GM03348 (cell line): ENCODE measurements at regions not wholly inside any gene's neighbourhood (a gene's known extent, or its start where the extent isn't known, plus 50 kb on each side); places are given as distances from the start of the nearest gene placed in this dataset.
"Not testable (repeated sequence)": the region's sequence is repeated elsewhere in the genome, so short reads cannot be mapped to it uniquely, and the experiment has no call there.

Source experiments
- DNase-seq: peaks from one replicate; pipeline ENCODE4 v3.0.0; 2012; ENCODE audit warnings: low spot score

DNA sequence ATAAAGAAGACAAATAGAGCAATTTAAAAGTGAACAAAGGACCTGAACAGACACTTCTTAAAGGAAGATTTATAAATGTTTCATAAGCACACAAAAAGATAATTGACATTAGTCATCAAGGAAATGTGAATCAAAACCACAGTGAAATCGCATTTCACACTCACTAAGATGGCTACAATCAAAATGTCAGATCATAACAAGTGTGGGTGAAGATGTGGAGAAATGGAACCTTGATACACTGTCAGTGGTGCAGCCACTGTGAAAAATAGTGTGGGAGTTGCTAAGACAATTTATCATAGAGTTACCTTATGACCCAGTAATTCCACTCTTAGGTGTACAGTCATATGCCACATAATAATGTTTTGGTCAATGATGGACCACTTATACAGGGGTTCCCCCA, 54.5 kb upstream of the HTR4 start:
- DNase-seq = no peak

DNA sequence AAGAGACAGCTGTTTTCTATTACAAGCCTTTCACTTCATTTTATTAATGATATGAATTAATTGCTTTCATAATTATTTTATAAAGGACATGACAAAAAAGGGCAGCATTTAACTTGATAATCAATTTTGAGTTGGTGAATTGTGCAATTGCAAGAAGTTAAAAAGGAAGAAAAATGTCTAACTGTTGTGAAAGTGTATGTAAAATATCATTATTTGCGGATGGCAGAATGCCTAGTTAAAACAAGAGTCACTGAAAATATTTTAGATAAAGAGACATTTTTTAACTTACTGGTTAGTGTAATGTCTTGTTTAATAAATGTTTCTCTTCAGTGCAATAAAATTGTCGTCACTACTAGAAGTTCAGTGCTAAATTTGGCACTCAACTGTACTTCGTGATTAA, 57.6 kb upstream of the HTR4 start:
- DNase-seq = no peak

DNA sequence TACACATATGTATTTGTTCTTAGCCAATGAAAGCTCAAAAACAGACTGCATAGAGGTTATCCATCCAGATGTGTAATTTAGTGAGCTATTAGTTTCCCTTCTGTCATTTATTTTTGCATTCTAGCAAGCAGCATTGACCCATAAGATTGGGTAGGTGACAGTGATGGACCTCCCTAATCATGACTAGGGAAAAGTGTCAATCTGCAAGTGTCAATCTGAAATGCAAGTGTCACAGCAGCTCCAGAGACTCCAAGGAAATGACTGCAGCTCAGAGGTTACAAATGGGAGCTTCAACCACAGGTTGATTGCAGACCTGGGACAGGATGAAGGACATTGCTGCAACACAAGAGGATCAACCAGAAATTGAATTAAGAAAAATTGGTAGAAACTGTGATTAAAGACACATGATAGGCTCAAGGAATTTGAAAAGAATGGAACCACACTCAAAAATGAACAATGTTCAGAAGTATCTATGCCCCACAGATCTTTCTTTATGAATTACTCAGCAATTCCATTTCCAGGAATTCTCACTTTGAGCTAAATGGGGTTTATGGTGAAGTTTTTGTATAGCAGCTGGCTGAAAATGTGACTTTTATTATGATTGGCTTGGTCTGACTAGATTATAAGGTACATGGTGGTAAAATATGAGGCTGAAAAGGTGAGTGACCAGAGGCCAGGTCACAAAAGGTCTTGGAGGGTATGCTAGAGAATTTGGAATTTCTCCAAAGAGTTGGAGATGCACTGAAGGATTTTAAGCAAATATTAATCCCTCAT, 59.6 kb upstream of the HTR4 start:
- DNase-seq = no peak

DNA sequence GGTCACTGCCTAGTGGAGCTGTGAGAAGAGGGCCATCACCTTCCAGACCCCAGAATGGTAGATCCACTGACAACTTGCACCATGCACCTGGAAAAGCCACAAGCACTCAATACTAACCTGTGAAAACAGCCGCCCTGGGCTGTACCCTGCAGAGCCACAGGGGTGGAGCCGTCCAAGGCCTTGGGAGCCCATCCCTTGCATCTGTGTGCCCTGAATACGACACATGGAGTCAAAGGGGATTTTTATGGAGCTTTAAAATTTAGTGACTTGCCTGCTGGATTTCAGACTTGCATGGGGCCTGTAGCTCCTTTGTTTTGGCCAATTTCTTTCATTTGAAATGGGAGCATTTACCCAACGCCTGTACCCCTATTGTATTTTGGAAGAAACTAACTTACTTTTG, 62.4 kb upstream of the HTR4 start:
- no peak for DNase-seq

DNA sequence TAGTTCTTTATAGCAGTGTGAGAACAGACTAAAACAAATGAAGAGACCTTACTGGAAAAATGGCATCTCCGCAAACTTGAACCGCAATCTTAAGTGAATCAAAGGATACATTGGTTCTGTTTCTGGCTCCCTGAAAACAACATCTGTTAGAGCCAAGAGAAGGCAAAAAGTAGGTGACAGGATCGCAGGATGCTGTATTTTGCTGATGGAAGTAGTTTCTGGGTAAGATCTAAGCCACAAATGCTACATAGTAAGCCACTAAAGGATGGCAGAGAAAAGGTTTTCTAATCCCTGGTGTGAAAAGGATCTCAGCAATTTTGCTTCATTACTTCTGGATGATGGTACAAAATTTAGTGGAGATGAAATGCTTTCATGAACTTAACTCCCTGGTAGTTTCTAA, 63.3 kb upstream of the HTR4 start:
- DNase-seq = no peak

DNA sequence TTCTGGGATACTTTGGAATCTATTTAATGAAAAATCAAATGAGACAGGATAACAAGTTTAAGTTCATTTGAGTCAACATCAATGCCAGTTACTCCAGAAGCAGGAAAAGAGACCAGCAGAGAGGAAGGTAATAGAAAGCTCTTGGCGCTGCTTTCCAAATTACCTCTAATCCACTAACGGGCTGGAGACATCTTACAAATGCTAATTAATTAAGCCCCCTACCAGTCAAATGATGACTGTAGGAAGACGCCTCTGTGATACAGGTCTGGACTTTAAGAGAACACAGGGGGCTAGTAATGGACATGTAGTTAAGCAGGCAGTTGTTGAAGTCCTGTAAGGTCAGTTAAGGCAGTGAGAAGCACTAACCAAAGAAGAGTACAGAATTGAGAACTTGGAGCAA, 65.3 kb upstream of the HTR4 start:
- DNase-seq = no peak

DNA sequence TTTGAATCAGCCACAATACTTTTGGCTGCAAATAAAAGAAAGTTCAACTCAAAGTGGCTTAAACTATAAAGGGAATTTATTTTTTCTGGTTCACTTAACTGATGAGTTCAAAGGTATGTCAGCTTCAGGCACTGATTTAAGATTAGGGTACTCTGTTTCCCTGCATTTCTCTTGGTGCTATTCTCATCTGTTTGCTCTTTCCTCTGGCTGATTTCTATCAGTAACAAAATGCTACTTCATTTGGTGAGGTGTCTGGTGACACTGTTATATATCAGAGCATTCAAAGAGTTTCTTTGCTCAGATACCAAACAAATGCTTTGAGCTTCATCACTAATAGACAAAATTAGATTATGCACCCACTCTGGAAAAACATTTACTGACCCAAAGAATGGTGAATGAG, 65.9 kb upstream of the HTR4 start:
- DNase-seq = no peak

DNA sequence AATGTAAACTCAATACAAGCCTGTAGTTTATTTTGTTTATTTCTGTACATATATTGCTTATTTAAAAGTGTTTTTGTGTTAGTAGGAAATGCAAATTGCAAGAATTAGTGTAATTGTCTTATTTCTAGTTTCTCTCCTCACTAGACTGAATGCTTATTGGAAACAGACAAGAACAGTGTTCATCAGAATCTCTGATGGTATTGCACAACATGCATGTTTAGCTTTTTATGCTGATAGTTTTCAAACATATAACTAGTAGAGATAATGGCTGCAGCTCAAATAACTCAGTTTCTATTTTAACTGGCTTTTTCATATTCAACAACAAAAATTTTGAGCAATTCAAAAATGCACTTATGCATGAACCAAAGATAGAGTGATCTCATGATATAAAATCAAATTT, 68.8 kb upstream of the HTR4 start:
- DNase-seq = no peak

DNA sequence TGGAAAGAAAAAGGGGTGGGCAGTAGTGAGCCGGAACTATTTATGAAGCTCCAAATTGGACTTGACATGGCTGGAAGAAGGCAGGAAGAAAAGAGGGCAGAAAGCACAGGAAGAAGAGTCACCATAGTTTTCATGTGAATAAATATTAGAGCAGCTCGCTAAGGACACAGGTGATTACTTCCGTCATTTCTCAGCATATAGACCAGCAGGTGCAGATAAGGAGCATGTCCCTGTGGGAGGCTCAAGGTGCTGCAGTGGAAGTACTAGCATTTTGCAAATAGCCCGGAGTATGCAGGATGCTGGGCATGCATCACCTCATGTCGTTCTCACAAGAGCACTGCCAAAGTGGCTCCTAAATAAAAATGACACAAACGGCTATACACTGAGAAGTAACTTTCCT, 71.3 kb upstream of the HTR4 start:
- no peak for DNase-seq

DNA sequence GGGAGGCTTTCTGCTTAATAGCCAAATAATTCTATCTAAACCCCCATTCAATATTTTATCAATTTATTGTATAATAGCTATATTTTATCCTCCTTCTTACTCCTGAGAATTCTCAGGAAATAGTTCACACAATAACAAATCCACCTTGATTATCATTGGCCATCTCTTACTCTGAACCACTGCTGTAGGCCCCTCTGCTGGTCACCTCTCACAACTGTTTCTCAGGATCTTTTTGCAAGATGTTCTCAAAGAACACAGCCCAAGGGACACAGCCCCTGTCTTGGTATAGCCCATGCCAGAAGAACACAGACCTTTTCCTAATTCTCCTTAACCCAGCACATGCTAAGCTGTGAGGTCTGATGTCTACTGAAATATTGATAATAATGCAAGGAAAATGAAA, 74.9 kb upstream of the HTR4 start:
- no peak for DNase-seq

DNA sequence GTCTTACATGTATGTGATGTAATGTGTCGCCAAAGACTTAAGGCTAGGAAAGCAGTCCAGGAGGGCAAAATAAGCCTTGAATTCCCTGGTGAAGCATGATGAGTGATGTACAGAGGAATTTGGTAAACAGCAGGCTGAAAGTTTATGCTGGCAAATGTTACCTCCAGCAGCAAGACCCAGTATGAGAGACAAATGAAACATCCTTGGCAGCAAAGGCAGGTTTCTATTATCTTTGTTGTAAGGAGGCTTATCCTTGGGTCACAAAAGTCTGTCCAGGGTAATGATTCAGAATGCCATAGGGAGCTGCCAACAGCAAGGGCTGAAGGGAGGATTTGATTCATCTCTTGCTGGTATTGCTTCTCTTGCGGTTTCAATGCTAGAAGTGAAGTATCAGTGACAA, 75.9 kb upstream of the HTR4 start:
- peak; percentile 13 for DNase-seq

DNA sequence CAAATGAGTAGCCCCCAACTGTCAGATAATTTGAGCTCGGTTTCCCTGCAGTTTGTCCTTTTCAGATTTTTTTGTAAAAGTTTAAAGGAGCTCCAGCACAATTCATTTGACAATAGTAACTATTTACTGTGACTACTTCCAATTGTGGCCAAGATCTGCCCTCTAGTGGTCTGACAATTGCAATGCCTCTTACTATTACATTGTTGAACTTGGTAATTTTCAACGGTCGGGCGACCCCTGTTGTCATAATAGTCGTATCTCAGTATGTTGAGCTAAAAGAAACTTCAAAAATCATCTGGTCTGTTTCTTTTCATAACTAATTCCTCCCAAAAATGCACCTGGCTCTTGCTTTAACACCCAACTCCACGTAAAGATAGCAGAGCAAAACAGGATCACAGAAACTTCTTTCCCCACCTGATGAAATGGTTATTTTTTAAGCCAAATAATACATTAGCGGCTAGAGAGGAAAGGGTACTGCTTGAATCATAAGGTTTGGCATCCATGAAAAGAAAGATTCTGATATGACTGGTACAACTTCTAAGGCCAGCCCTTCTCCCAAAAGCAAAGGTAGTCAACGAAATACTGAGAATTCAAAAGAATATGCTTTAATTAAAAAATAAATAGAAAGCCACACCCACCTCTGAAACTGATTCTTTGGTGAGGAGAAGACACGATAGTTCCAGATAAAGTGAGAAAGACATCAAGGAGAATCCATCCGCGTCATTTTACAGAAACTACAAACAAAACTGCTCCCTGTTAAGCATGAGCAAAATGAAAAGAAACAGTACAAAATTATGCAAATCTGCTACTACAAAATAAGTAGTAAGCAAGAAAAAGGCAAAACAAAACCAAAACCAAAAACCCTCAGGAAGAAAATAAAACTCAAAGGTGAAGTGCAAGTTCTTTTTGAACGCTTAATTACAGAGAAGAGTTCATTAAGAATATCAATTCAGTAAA, 76.9 kb upstream of the HTR4 start:
- peak; percentile 65 for DNase-seq

DNA sequence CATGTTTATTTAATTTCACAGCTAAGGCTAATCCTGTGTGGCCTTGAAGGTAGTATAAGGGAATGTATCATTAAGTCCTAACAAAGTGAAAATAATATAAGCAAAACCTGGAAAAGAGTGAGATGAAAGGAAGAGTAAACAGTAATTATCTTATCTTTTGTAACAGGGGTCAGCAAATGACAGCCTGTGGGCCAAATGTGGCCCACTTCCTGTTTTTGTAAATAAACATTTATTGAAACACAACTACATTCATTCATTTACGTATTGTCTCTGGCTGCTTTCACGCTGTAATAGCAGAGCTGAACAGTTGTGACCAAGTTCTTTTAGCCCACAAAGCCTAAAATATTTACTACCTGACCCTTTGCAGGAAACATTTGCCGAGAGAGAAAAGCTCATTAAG, 78.4 kb upstream of the HTR4 start:
- no peak for DNase-seq

DNA sequence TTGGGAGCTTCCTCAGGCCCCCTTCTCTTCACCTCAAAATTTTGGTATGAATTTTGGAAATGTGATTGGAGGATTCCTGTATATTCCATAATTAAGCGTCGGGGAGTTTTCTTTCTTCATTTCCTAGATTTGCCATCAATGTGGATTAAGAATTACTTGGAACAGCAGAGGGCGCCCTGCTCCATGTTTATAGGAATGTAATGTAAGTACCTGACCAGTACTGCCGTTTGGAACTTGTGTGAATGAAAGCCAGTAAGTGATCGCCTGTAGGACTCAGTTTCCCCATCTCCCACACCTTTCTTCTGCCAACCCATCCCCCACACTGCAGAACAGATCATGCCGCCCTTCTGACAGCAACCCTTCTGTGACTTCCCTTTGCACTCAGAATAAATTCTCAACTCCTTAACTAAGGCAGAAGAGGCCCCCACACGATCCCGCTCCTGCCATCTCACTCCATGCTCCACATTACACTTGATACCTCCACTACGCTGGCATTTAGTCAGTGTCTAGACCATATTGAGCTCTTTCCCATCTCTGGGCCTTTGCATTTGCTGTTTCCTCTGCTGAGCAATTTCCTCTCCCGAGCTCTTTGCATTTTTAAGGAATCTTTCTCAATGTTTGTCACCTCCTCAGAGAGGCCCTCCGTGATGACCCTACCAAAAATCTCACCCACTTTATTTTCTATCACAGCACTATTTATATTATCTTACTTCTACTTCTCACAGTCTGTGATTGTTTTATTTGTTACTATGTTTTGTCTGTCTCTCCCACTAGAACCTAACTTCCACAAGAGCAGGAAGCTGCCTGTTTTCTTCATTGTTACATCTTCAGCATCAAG, 79.5 kb upstream of the HTR4 start:
- peak; percentile 35 for DNase-seq

DNA sequence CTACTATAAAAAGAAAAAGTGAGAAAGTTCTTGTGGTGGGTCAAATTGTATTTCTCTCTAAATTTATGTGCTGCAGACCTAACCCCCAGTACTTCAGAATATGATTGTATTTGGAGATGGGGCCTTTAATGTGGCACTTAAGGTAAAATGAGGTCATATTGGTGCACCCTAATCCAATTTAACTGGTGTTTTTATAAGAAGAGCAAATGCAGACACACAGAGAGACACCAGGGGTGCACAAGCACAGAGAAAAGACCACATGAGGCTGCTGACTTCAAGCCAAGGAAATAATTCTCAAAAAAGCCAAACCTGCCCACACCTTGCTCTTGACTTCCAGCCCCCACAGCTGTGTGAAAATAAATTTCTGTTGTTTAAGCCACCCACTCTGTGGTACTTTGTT, 80.2 kb upstream of the HTR4 start:
- no peak for DNase-seq

DNA sequence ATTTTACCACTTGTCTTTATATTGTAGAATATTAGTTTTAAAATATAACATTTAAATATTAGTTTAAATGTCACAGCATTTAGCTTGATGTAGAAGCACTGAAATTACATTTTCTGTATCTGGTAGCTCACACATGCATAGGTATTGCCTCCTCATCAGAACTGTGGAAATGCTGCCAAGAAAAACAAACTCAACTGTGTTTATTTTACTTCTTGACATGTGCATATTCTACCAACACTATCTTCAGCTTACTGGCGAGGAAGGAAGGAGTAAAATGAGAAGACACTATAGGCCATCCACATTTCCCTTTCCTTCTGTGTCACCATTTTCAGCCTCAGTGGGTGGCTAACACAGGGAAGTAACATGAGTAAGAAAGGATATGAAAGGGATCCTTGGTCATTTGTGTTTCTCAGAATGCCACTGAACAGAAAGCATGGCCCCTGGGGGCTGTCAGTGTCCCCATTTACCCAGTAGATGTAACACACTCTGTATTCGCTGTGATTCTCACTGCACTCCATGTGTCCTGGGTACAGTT, 81.0 kb upstream of the HTR4 start:
- DNase-seq = no peak

DNA sequence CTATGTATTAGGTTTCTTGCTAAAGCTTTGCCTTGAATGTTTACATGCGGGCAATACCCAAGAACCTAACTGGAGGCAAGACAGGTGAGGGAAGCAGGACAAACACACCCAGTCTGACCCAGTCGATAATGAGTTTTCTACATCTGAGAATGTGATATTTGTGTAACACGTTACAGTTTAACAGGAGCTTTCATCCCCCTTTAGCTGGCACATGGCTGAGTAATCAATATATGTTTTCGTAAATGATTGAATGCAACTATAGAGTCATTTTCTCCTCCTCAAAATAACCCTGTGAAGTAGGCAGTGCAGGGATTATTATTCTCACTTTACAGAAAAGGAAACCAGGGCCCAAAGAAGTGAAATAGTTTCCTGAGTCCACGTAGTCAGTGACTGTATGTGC, 84.7 kb upstream of the HTR4 start:
- no peak for DNase-seq

DNA sequence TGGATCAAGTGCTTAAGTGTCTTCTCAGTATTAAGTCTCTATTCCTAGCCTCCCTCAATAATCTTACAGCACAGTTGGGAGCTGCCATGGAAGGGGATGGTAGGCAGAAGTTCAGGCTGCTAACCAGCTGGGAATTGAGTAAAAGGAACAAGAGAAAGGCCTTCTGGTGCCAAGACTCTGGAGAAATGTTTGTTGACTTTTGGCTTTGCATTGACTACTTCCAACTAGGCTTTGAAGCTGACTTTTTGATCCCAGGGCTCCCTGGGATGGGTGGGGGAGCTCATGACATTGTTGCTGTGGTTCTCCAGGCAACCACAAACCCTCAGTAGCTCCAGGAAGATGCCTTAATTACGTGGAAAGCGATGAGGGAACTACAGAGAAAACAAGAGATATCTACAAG, 85.2 kb upstream of the HTR4 start:
- no peak for DNase-seq

DNA sequence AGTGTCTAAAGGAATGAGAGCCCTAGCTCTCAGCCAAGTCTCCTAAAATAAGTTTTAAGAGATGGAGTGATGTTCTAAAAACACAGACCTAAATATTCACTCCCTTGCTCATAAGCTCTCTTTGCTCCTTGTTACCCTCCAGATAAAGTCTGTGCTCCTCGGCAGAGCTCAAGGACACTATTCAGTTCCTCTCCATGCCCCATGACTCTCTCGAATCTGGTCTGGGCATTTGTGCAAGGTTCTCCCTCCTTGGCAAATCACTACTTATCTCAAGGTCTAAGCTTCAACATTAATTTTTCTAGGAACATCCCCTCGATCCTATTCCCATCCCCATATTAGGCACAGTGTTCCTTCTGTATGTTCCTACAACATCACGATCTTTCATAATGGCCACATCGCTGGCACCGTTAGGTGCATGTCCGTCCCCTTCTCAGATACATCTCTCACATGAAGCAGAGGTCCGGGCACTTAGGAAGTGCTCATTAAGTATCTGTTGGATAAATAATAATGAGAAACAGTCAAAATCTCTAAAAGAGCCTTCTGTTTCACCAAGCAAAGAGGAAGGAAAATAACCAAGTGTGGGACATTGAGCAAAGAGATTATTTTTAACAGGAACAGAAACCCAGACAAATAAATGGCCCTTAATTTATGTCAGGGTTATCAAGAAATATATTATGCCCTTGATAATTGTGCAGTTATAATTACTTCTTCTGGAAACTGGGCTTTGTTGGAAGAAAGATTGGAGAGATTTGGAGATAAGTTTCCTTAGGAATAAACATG, 85.9 kb upstream of the HTR4 start:
- no peak for DNase-seq

DNA sequence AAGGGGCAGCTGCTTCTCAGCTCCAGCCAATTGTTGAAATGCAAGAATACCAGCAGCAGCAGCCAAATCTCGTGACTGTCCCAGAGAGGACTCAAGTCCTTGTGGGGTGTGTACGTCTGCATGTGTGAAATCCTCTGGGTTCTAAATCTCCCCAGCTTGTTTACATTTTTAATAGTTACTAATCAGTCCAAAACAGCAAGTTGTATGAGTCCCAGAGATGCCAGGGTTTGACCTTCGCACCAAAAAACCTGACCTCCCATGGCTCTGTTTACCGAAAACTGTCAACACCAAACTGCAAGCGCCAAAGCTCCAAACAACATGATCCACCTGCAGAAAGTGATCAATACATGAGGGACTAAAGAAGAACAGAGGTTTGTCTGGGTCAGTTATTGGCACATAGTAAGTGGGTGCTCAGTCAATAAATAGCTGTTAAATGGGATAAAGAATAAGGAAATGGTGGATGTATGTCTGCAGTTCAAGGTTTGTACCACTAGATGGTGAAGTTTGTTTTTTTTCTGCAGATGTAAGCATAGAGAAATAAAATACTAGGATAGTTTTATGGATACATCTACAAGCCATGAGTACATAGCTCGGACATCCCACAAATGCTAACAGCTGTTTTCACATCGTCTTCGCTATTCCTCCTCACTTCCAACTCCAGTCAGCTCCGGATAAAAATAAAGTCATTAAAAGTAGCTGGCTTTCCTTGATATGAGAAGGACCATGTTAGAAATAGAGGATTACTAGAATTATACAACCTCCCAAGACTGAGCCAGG, 85.3 kb upstream of the ADRB2 start:
- peak; percentile 69 for DNase-seq

DNA sequence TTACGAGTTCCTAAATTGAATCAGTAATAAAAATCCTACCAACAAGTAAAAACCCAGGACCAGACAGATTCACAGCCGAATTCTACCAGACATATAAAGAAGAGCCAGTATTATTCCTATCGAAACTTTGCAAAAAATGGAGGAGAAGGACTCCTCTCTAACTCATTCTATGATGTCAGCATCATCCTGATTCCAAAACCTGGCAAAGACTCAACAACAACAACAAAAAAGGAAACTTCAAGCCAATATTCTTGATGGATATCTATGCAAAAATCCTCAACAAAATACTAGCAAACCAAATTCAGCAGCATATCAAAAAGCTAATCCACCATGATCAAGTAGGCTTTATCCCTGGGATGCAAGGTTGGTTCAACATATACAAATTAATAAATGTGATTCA, 84.6 kb upstream of the ADRB2 start:
- DNase-seq = not testable (repeated sequence)
